GM18520 (cell line): ENCODE measurements at regions not wholly inside any gene's neighbourhood (a gene's known extent, or its start where the extent isn't known, plus 50 kb on each side); places are given as distances from the start of the nearest gene placed in this dataset.

Source experiments
- ATAC-seq: cut with Tn5 transposase; IDR thresholded peaks from one replicate; pipeline ENCODE4 v1.9.1; 2021; ENCODE audit not compliant: unreplicated experiment

- no peak for ATAC-seq
Measured at GRCh38 chr3:106256249-106256957, 387.6 kb upstream of the CBLB start.

DNA sequence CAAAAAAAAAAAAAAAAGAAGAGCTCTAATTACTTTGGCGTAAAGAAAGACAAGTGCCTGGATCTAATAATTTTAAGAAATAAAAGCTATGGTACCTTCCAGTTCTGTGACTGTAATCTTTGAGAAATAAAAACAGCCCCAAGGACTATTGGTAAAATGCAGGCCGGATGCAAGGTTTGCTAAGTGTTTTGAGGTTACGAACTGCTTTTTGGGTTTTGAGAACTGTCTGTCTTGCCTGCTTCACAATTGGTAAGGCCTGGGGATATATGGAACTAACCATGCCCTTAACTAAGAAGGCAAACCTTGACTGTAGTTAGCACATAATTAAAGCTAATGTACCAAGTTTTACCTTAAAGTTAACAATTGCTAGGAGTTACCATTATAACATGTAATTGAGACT, 388.4 kb upstream of the CBLB start:
- ATAC-seq: no peak

- no peak for ATAC-seq
Measured at GRCh38 chr3:106261396-106261795, 392.6 kb upstream of the CBLB start.

DNA sequence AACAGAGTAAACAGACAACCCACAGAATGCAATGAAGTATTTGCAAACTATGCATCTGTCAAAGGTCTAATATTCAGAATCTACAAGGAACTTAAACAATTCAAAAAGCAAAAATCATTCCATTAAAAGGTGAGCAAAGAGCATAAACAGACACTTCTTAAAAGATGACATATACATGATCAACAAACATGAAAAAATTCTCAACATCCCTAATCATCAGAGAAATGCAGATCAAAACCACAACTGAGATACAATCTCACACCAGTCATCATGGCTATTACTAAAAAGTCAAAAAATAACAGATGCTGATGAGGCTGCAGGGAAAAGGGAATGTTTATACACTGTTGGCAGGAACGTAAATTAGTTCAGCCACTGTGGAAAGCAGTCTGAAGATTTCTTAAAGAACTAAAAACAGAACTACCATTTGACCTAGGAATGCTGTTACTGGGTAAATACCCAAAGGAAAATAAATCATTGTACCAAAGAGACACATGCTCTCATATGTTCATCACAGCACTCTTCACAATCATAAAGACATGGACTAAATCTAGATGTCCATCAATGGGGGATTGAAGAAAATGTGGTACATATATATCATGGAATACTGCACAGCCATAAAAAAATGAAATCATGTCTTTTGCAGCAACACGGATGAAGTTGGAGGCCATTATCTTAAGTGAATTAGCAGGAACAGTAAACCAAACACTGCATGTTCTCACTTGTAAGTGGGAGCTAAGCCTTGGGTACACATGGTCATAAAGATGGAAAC, 393.3 kb upstream of the CBLB start:
- no peak for ATAC-seq

DNA sequence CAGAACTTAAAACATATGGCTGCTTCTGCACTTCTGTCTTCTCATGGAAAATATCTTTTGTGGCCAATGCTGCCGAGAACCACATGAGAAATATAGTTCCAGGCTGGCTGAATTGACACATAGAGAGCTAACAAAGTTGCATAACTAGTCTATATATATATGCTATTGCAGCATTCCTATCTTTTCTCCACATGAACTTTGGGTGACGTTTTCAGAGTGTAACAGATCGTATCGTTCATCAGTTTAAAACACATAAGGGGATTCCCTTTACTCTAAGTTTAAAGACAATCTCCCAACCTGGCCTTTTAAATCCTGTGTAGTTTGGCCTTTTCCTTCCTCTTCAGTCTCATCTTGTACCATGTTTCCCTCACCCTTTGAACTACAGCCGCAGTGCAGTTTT, 394.2 kb upstream of the CBLB start:
- ATAC-seq: no peak

GRCh38 chr3:106263546-106263945, 394.7 kb upstream of the CBLB start:
- ATAC-seq: no peak

- ATAC-seq: no peak
Measured at GRCh38 chr3:106265704-106266103, 396.9 kb upstream of the CBLB start.

GRCh38 chr3:106268696-106269095, 399.9 kb upstream of the CBLB start:
- ATAC-seq: no peak

GRCh38 chr3:106272302-106272701, 403.5 kb upstream of the CBLB start:
- ATAC-seq: no peak

- ATAC-seq: no peak
Measured at GRCh38 chr3:106275592-106275991, 406.8 kb upstream of the CBLB start.

DNA sequence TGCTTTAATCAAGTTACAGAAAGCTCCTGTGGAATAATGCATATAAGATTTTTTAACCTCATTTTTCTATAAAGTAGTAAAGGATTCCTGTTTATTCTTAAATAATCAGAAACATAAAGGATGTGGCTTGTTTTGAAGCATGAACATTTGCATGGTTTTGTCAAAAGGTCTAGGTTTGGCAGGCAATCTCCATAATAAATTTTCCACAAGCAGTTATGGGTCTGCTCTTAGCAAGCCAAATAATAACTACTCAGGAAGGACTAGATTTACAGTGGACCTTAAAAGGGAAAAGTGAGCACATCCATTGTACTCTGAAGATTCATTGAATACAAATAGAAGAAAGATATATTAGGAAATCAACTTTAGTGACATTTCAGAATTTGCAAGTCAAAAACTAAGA, 407.3 kb upstream of the CBLB start:
- ATAC-seq: no peak

DNA sequence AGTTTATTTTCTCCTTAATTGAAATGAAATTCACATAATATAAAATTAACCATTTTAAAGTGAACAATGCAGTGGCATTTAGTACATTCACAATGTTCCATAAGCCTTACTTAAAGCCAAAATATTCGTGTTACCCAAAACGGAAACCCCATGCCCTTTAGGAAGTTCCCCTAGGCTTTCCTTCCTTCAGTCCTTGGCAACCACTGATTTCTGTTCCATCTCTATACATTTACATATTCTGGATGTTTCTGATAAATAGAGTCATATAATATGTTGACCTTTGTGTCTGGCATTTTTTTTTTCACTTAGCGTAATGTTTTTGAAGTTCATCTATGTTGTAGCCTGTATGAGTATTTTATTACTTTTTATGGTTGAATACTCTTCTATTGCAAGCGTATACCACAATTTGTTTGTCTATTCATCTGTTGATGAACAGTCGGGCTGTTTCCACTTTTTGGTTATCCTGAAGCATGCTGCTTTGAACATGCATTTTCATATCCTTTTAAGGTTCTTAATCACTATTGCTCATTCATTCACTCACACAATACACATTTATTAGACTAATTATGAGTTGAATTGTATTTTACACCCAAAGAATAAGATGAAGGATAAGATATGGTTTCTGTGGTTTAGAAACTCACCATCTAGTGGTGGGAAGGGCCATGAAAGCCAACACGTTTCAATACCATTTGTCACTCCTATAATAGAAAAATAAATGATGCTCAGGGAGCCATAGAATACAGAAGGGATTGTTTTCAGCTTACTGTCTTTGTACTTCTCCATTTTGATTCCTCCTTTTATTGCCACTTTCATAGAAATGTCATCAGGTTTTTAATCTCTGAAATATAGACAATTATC, 408.2 kb upstream of the CBLB start:
- no peak for ATAC-seq

DNA sequence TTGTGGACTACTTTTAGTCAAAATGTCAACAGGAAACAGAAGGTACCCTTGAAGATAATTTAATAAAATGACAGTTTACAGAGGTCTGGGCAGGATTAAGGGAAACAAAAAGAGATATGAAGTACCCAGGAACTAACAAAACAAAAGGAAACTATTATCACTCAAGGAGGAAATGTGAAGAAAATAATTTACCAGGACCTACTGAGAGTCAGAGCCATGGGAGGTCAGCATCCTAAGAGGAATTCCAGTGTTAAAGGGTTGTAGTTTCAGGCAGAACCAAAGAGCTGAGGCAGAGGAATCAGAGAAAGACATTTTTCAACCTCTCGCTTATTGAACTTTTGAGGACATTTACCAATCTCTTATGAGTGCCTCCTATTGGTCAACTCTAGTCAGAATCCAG, 408.9 kb upstream of the CBLB start:
- no peak for ATAC-seq

DNA sequence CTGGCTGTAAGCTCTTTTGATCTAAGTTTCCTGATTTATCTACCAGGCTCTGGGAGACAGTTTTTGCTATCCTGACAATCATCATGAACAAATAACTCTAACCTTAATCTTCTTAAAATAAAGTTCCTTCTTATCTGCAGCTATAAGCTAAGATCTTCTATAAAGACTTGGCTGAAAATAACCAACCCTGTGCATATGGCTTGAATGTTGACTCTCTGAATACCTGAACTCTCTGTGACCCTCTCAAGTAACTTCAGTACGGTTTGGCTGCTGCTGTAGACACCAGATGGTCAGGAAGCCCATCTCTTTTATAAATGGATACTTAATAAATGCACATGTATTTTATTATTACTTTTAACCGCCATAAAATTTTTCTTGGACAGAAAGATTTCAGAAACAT, 412.4 kb upstream of the CBLB start:
- no peak for ATAC-seq

DNA sequence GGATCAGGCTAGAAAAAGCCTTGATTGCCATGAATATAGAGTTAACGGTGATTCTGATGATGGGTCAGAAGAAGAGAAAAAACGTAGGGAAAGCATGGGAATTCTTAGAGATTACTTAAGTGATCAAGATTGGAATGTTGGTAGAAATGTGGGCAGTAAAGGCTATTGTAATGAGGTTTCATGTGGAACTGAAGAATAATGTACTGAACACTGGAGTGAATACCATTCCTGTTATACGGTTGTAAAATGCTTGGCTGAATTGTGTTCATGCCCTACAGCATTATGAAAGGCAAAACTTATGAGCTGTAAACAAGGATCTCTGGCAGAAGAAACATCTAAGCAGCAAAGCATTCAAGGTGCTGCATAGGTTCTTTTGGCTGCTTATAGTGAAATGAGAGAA, 414.1 kb upstream of the CBLB start:
- no peak for ATAC-seq

DNA sequence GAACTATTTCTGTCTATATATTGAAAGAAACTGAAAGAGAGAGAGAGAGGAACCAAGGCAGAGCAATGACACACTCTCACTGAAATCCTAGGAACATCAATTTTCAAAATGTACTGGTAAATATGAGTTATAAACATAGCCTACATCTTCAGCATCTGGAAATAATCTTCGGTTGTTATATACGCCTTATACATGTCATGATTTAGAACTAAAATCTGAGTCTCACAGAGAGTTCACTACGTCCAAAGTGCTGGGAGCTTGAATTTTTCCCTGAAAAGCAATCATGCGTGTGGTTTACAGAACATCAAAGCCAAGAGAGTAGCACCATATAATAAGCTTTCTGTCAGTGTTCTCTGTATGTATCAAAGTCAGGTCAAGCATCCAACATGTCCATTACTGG, 420.0 kb upstream of the CBLB start:
- no peak for ATAC-seq

DNA sequence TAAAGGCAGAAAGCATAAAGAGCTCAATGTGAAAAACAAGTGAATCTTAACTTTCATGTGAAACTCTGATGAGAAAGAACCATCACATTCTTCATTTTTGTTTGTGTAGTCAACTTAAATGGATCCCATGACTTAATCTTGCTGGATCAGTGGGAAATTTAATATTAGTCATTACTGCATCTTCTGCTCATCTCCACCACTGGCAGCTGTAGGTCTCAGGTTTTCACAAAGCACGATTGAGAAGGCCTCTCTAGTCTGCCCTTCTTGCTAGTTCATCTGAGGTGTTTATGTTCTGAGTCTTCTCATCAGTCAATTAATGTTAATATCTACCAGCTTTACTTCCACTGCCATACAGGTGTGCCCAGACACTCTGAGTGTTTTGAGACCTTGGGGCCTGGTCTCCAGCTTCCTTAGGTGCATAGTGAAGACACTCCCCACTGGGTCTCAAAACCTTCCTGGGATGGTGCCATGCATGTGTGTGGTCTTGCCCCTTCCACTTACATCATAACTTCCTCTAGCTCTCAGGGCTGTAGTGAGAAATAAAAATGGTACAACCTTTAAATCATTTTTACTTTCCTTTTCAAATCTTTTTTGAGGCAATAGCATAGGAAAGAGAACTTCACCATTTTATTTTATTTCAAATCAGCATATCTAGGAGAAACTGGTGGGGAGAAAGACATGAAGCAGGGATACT, 421.6 kb upstream of the CBLB start:
- no peak for ATAC-seq

DNA sequence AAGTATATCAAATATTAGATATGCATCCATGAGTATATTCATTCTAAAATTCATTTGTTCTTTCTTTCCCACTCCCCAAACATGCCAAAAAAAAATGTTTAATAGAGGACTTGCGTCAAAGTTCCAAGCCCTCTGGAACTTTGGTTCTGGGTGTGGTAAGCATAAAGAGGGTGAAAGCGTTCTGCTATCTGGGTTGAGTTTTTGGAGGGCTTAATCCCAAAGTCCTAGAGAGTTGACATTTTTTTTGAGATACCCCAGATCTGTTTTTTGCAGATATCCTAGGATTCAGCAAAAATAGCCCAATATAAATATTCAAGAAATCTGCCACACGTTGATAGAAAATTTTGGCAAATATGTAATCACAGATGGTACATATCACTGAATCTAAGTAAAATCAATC, 424.3 kb upstream of the CBLB start:
- ATAC-seq: no peak

- no peak for ATAC-seq
Measured at GRCh38 chr3:106294121-106294520, 425.3 kb upstream of the CBLB start.

DNA sequence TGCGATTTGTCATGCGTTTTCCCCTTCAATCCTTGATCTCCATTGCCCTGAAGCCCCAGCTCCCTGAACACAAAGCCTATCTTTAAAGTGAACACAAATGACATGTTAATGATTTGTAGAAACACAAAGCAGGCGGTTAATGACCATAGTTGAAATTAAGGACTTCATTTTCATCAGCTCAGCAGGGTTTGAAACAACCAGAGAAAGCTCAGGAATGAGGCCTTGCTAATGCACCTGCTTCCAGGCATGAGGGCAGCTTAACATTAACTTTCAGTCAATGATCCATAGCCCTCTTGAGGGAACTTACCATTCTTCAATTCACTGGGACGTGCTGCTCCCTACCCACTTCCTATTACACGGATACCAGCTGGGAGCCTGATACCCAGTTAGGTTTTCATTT, 427.2 kb upstream of the CBLB start:
- ATAC-seq: no peak
